ENCODE measurements at regions not wholly inside any gene's neighbourhood (a gene's known extent, or its start where the extent isn't known, plus 50 kb on each side); places are given as distances from the start of the nearest gene placed in this dataset.

- Histone ChIP-seq H3K9ac (ENCODE audit: low read length in 5 of 5) (no peak overlapping the region), H3K27ac (ENCODE audit: low read depth, low read length) (no peak overlapping the region)
These were observed 274.9 kb upstream of the IGFBP3 start for GRCh38 chr7:46195934-46196333.

GRCh38 chr7:46192271-46192670 is 271.2 kb upstream of the IGFBP3 start:
- Histone ChIP-seq H3K36me3 (ENCODE audit: control insufficient read depth in 5 of 5, insufficient read depth in 5 of 5, low read length in 5 of 5) (no peaks in the 10 kb centered on the region), H3K9me3 (ENCODE audit: control insufficient read depth in 5 of 5, low read length in 5 of 5) (no peaks in the 10 kb centered on the region), H3K27me3 (ENCODE audit: control insufficient read depth in 5 of 5, insufficient read depth in 4 of 5, low read length in 5 of 5) (no peaks in the 10 kb centered on the region), H3K9ac (ENCODE audit: low read length in 5 of 5) (no peak overlapping the region), H3K4me3 (ENCODE audit: low read depth in 1 of 5, low read length in 5 of 5) (no peak overlapping the region), H3K27ac (ENCODE audit: low read depth, low read length) (no peak overlapping the region), H3K4me1 (ENCODE audit: control insufficient read depth in 5 of 5, insufficient read depth in 5 of 5, low read length in 5 of 5) (no peaks in the 10 kb centered on the region)

More at GRCh38 chr7:46195934-46196333, 274.9 kb upstream of the IGFBP3 start:
- H3K9me3 ChIP-seq (ENCODE audit: control insufficient read depth in 5 of 5, low read length in 5 of 5), result no peaks in the 10 kb centered on the region
- no peak overlapping the region for H3K4me3 ChIP-seq (ENCODE audit: low read depth in 1 of 5, low read length in 5 of 5)
- H3K27me3 ChIP-seq (ENCODE audit: control insufficient read depth in 5 of 5, insufficient read depth in 4 of 5, low read length in 5 of 5), result no peaks in the 10 kb centered on the region
- H3K4me1 ChIP-seq (ENCODE audit: control insufficient read depth in 5 of 5, insufficient read depth in 5 of 5, low read length in 5 of 5), result peaks cover 0 to 9% (median 0%) of the 10 kb centered on the region in 5 donors
- H3K36me3 ChIP-seq (ENCODE audit: control insufficient read depth in 5 of 5, insufficient read depth in 5 of 5, low read length in 5 of 5), result no peaks in the 10 kb centered on the region

- Histone ChIP-seq H3K27me3 (ENCODE audit: control insufficient read depth in 5 of 5, insufficient read depth in 4 of 5, low read length in 5 of 5) (no peaks in the 10 kb centered on the region), H3K27ac (ENCODE audit: low read depth, low read length) (no peak overlapping the region), H3K4me3 (ENCODE audit: low read depth in 1 of 5, low read length in 5 of 5) (no peak overlapping the region), H3K9ac (ENCODE audit: low read length in 5 of 5) (no peak overlapping the region), H3K4me1 (ENCODE audit: control insufficient read depth in 5 of 5, insufficient read depth in 5 of 5, low read length in 5 of 5) (no peaks in the 10 kb centered on the region), H3K36me3 (ENCODE audit: control insufficient read depth in 5 of 5, insufficient read depth in 5 of 5, low read length in 5 of 5) (no peaks in the 10 kb centered on the region), H3K9me3 (ENCODE audit: control insufficient read depth in 5 of 5, low read length in 5 of 5) (no peaks in the 10 kb centered on the region)
These were observed 270.7 kb upstream of the IGFBP3 start for GRCh38 chr7:46191776-46192175.

- Histone ChIP-seq H3K27me3 (ENCODE audit: control insufficient read depth in 5 of 5, insufficient read depth in 4 of 5, low read length in 5 of 5) (no peaks in the 10 kb centered on the region), H3K9me3 (ENCODE audit: control insufficient read depth in 5 of 5, low read length in 5 of 5) (no peaks in the 10 kb centered on the region), H3K9ac (ENCODE audit: low read length in 5 of 5) (no peak overlapping the region), H3K36me3 (ENCODE audit: control insufficient read depth in 5 of 5, insufficient read depth in 5 of 5, low read length in 5 of 5) (no peaks in the 10 kb centered on the region), H3K4me3 (ENCODE audit: low read depth in 1 of 5, low read length in 5 of 5) (no peak overlapping the region), H3K4me1 (ENCODE audit: control insufficient read depth in 5 of 5, insufficient read depth in 5 of 5, low read length in 5 of 5) (no peaks in the 10 kb centered on the region), H3K27ac (ENCODE audit: low read depth, low read length) (no peak overlapping the region)
These were observed 270.2 kb upstream of the IGFBP3 start for GRCh38 chr7:46191296-46191695.

GRCh38 chr7:46189255-46189790 is 268.3 kb upstream of the IGFBP3 start:
- H3K27ac ChIP-seq (ENCODE audit: low read depth, low read length), result no peak overlapping the region
- H3K36me3 ChIP-seq (ENCODE audit: control insufficient read depth in 5 of 5, insufficient read depth in 5 of 5, low read length in 5 of 5), result no peaks in the 10 kb centered on the region
- no peak overlapping the region for H3K4me3 ChIP-seq (ENCODE audit: low read depth in 1 of 5, low read length in 5 of 5)
- no peaks in the 10 kb centered on the region for H3K9me3 ChIP-seq (ENCODE audit: control insufficient read depth in 5 of 5, low read length in 5 of 5)
- H3K9ac ChIP-seq (ENCODE audit: low read length in 5 of 5), result no peak overlapping the region
- no peaks in the 10 kb centered on the region for H3K4me1 ChIP-seq (ENCODE audit: control insufficient read depth in 5 of 5, insufficient read depth in 5 of 5, low read length in 5 of 5)
- no peaks in the 10 kb centered on the region for H3K27me3 ChIP-seq (ENCODE audit: control insufficient read depth in 5 of 5, insufficient read depth in 4 of 5, low read length in 5 of 5)

- H3K9ac ChIP-seq (ENCODE audit: low read length in 5 of 5), result no peak overlapping the region
- no peak overlapping the region for H3K4me3 ChIP-seq (ENCODE audit: low read depth in 1 of 5, low read length in 5 of 5)
- no peaks in the 10 kb centered on the region for H3K36me3 ChIP-seq (ENCODE audit: control insufficient read depth in 5 of 5, insufficient read depth in 5 of 5, low read length in 5 of 5)
- H3K4me1 ChIP-seq (ENCODE audit: control insufficient read depth in 5 of 5, insufficient read depth in 5 of 5, low read length in 5 of 5), result no peaks in the 10 kb centered on the region
- peaks cover 0 to 2% (median 0%) of the 10 kb centered on the region in 5 donors for H3K9me3 ChIP-seq (ENCODE audit: control insufficient read depth in 5 of 5, low read length in 5 of 5)
- no peaks in the 10 kb centered on the region for H3K27me3 ChIP-seq (ENCODE audit: control insufficient read depth in 5 of 5, insufficient read depth in 4 of 5, low read length in 5 of 5)
- no peak overlapping the region for H3K27ac ChIP-seq (ENCODE audit: low read depth, low read length)
These were observed 265.1 kb upstream of the IGFBP3 start for GRCh38 chr7:46186131-46186530.

- Histone ChIP-seq H3K9ac (ENCODE audit: low read length in 5 of 5) (no peak overlapping the region), H3K27ac (ENCODE audit: low read depth, low read length) (no peak overlapping the region), H3K27me3 (ENCODE audit: control insufficient read depth in 5 of 5, insufficient read depth in 4 of 5, low read length in 5 of 5) (no peaks in the 10 kb centered on the region), H3K4me3 (ENCODE audit: low read depth in 1 of 5, low read length in 5 of 5) (no peak overlapping the region), H3K4me1 (ENCODE audit: control insufficient read depth in 5 of 5, insufficient read depth in 5 of 5, low read length in 5 of 5) (peaks cover 0 to 11% (median 0%) of the 10 kb centered on the region in 5 donors), H3K9me3 (ENCODE audit: control insufficient read depth in 5 of 5, low read length in 5 of 5) (peaks cover 0 to 3% (median 0%) of the 10 kb centered on the region in 5 donors), H3K36me3 (ENCODE audit: control insufficient read depth in 5 of 5, insufficient read depth in 5 of 5, low read length in 5 of 5) (no peaks in the 10 kb centered on the region)
These were observed 258.1 kb upstream of the IGFBP3 start for GRCh38 chr7:46179061-46179610.

- Histone ChIP-seq H3K9ac (ENCODE audit: low read length in 5 of 5) (no peak overlapping the region), H3K27ac (ENCODE audit: low read depth, low read length) (no peak overlapping the region), H3K36me3 (ENCODE audit: control insufficient read depth in 5 of 5, insufficient read depth in 5 of 5, low read length in 5 of 5) (no peaks in the 10 kb centered on the region), H3K27me3 (ENCODE audit: control insufficient read depth in 5 of 5, insufficient read depth in 4 of 5, low read length in 5 of 5) (no peaks in the 10 kb centered on the region), H3K4me1 (ENCODE audit: control insufficient read depth in 5 of 5, insufficient read depth in 5 of 5, low read length in 5 of 5) (peaks cover 0 to 11% (median 0%) of the 10 kb centered on the region in 5 donors), H3K4me3 (ENCODE audit: low read depth in 1 of 5, low read length in 5 of 5) (no peak overlapping the region), H3K9me3 (ENCODE audit: control insufficient read depth in 5 of 5, low read length in 5 of 5) (peaks cover 0 to 3% (median 0%) of the 10 kb centered on the region in 5 donors)
These were observed 257.6 kb upstream of the IGFBP3 start for GRCh38 chr7:46178661-46179060.

- no peak overlapping the region for H3K4me3 ChIP-seq (ENCODE audit: low read depth in 1 of 5, low read length in 5 of 5)
- H3K27me3 ChIP-seq (ENCODE audit: control insufficient read depth in 5 of 5, insufficient read depth in 4 of 5, low read length in 5 of 5), result no peaks in the 10 kb centered on the region
- peaks cover 0 to 11% (median 0%) of the 10 kb centered on the region in 5 donors for H3K4me1 ChIP-seq (ENCODE audit: control insufficient read depth in 5 of 5, insufficient read depth in 5 of 5, low read length in 5 of 5)
- H3K36me3 ChIP-seq (ENCODE audit: control insufficient read depth in 5 of 5, insufficient read depth in 5 of 5, low read length in 5 of 5), result no peaks in the 10 kb centered on the region
- no peak overlapping the region for H3K9ac ChIP-seq (ENCODE audit: low read length in 5 of 5)
- peaks cover 0 to 3% (median 0%) of the 10 kb centered on the region in 5 donors for H3K9me3 ChIP-seq (ENCODE audit: control insufficient read depth in 5 of 5, low read length in 5 of 5)
- no peak overlapping the region for H3K27ac ChIP-seq (ENCODE audit: low read depth, low read length)
These were observed 256.7 kb upstream of the IGFBP3 start for GRCh38 chr7:46177821-46178220.

GRCh38 chr7:46175221-46175620 is 254.1 kb upstream of the IGFBP3 start:
- Histone ChIP-seq H3K36me3 (ENCODE audit: control insufficient read depth in 5 of 5, insufficient read depth in 5 of 5, low read length in 5 of 5) (no peaks in the 10 kb centered on the region), H3K9ac (ENCODE audit: low read length in 5 of 5) (no peak overlapping the region), H3K27ac (ENCODE audit: low read depth, low read length) (no peak overlapping the region), H3K9me3 (ENCODE audit: control insufficient read depth in 5 of 5, low read length in 5 of 5) (no peaks in the 10 kb centered on the region), H3K4me3 (ENCODE audit: low read depth in 1 of 5, low read length in 5 of 5) (no peak overlapping the region), H3K27me3 (ENCODE audit: control insufficient read depth in 5 of 5, insufficient read depth in 4 of 5, low read length in 5 of 5) (no peaks in the 10 kb centered on the region), H3K4me1 (ENCODE audit: control insufficient read depth in 5 of 5, insufficient read depth in 5 of 5, low read length in 5 of 5) (peaks cover 0 to 11% (median 0%) of the 10 kb centered on the region in 5 donors)
